Activated naive CD8-positive, alpha-beta T cell treated with anti-CD3 and anti-CD28 coated beads, Interleukin-2, amount 10 ng/mL, durations not matched to agents 7 days and 5 days (primary cell): ENCODE measurements at regions not wholly inside any gene's neighbourhood (a gene's known extent, or its start where the extent isn't known, plus 50 kb on each side); places are given as distances from the start of the nearest gene placed in this dataset.
A peak's percentile ranks its signal among the peaks of the same experiment; 100 is the strongest.

Experiments
- ATAC-seq: fragments of 150-1000 bp; cut with Tn5 transposase; one replicate; pipeline ENCODE4 v1.10.0; 2021; ENCODE audit warnings: low read depth, moderate library complexity
- POLR2A ChIA-PET: fragments of 350-600 bp; sonication (Branson Sonifier 250); formaldehyde crosslinking; loops from one replicate; lab custom pipeline; 2021; ENCODE audit warnings: antibody characterized with exemption; lab: Charles Lee
- DNase-seq: peaks from one replicate; pipeline ENCODE4 v3.0.0; 2021
- H3K27ac Mint-ChIP-seq: one replicate; pipeline ENCODE4 v1.8.0; 2022; ENCODE audit warnings: mild to moderate bottlenecking, mixed read lengths
- H3K27me3 Mint-ChIP-seq: one replicate; pipeline ENCODE4 v1.8.0; 2022; ENCODE audit warnings: mild to moderate bottlenecking, moderate library complexity, mixed read lengths
- H3K36me3 Mint-ChIP-seq: one replicate; pipeline ENCODE4 v1.8.0; 2021; ENCODE audit warnings: mild to moderate bottlenecking, mixed read lengths
- H3K4me1 Mint-ChIP-seq: one replicate; pipeline ENCODE4 v1.8.0; 2021; ENCODE audit warnings: mixed read lengths
- H3K4me3 Mint-ChIP-seq: one replicate; pipeline ENCODE4 v1.8.0; 2022; ENCODE audit warnings: mild to moderate bottlenecking, moderate library complexity, mixed read lengths
- H3K9me3 Mint-ChIP-seq: one replicate; pipeline ENCODE4 v1.8.0; 2021; ENCODE audit warnings: mixed read lengths

DNA sequence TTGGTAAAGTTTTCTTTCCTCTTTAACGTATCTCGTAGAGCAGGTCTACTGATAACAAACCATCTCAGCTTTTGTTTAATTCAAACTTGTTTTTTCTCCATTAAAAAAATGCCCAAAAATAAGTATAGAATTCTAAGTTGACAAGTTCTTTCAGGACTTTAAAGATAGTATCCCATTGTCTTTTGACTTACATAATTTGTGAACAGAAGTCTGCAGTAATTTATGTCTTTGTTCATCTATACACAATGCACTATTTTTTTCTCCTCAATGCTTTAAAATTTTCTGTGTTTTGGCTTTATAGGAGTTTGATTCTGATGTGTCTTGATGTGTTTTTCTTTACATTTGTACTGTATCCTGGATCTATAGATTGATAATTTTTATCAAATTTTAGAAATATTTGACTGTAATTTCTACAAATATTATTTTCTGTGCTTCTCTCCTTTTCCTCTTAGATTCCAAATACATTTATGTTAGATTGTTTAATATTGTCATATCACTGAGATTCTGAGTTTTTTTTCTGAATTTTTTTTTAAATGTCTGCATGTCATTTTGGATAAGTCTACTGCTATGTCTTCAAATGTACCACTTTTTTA, 143.3 kb downstream of the FTCDNL1 start:
- Mint-ChIP-seq H3K9me3 (peaks cover 3% of the 10 kb centered on the region), H3K4me1 (no peaks in the 10 kb centered on the region), H3K36me3 (no peaks in the 10 kb centered on the region), H3K27ac (no peak overlapping the region), H3K27me3 (peaks cover 5% of the 10 kb centered on the region), H3K4me3 (no peak overlapping the region)
- POLR2A ChIA-PET = no interaction called here
- ATAC-seq = no peak
- no peak for DNase-seq

DNA sequence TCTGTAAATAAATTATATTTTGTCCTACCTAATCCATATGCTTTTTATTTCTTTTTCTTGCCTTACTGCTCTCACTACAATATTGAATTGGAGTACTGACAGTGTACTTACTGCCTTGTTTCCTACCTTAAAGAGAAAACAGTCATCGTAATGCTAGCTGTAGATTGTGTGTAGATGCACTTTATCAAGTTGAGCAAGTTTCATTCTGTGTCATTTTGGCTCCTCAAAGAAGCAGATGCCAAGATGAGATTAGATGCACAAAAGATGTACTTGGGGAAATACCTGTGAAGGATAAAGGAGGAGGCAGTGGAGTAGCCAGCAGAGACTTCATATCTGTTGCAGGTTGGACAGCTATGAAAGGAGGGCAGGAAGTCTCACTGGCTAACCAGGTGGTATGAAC, 145.5 kb downstream of the FTCDNL1 start:
- peaks cover 3% of the 10 kb centered on the region for H3K27me3 Mint-ChIP-seq
- H3K27ac Mint-ChIP-seq = no peak overlapping the region
- H3K4me1 Mint-ChIP-seq = no peaks in the 10 kb centered on the region
- H3K9me3 Mint-ChIP-seq = peaks cover 3% of the 10 kb centered on the region
- POLR2A ChIA-PET = no interaction called here
- ATAC-seq = no peak
- H3K36me3 Mint-ChIP-seq = no peaks in the 10 kb centered on the region
- H3K4me3 Mint-ChIP-seq = no peak overlapping the region
- no peak for DNase-seq

DNA sequence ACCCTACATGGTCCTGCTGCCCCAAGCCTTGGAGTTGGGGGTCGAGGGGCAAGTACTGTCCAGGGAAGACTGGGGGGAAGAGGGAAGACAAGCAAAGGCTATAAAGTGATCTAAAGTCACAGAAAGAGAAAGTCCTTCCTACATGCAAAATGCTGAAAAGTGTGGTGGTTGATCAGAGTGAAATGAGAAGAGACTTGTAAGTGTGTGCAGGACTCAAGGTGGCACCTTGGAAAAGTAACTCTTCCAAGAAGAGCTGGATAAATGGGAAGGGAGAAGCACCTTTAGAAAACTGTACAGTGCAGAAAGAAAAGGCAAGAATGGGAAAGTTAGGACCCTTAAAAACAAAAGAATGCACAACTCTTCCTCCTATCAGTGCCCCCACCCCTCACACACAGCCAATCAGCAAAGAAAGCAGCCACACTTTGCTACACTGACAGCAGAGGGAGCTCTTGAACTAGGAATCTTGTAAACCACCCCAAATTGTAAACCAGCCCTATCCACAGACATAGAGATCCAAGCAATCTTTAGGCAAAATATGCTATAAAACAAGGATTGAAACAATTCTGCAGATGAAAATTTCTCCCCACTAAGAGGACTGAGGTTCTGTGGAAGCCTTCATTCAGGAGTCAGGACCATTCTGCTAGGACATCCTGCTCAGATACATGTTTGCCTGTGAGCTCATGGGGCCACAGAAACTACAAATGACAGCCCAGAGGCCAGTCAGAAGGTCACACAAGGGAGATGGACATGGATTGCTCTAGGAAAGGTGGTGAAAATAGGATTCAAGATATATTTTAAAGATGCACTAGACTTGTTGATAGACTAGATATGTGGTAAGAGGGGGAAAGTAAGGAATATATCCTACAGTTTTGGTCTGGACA, 146.4 kb downstream of the FTCDNL1 start:
- peaks cover 3% of the 10 kb centered on the region for H3K9me3 Mint-ChIP-seq
- DNase-seq (no peak), ATAC-seq (no peak)
- H3K27ac Mint-ChIP-seq = no peak overlapping the region
- POLR2A ChIA-PET = no interaction called here
- no peaks in the 10 kb centered on the region for H3K4me1 Mint-ChIP-seq
- no peaks in the 10 kb centered on the region for H3K36me3 Mint-ChIP-seq
- no peak overlapping the region for H3K4me3 Mint-ChIP-seq
- peaks cover 3% of the 10 kb centered on the region for H3K27me3 Mint-ChIP-seq

DNA sequence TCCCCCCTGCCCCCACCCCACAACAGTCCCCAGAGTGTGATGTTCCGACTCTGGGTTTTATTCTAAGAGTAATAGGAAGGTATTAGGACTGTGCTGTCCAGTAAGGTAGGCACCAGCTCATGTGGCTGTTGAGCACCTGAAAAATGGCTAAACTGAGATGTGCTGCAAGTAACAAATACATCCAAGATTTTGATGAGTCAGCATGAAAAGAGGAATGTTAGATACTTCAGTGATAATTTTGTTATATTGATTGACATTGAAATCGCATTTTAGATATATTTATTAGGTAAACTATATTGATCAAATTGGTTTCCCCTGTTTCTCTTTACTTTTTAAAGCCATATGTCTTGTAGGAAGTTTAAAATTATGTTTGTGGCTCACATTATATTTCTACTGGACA, 147.8 kb downstream of the FTCDNL1 start:
- DNase-seq (no peak), ATAC-seq (no peak)
- Mint-ChIP-seq H3K4me3 (no peak overlapping the region), H3K27me3 (peaks cover under 1% of the 10 kb centered on the region), H3K4me1 (no peaks in the 10 kb centered on the region), H3K27ac (no peak overlapping the region), H3K36me3 (no peaks in the 10 kb centered on the region), H3K9me3 (peaks cover 3% of the 10 kb centered on the region)
- POLR2A ChIA-PET = no interaction called here

DNA sequence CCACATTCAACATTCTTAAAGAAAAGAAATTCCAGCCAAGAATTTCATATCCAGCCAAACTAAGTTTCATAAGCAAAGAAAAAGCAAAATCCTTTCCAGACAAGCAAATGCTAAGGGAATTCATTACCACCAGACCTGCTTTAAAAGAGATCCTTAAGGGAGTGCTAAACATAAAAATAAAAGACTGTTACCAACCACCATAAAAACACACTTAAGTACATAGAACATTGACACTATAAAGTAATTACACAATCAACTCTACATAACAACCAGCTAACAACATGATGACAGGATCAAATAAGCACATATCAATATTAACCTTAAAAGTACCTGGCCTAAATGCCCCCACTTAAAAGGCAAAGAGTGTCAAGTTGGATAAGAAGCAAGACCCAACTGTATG, 153.5 kb downstream of the FTCDNL1 start:
- ATAC-seq = no peak
- Mint-ChIP-seq H3K9me3 (no peaks in the 10 kb centered on the region), H3K4me1 (no peaks in the 10 kb centered on the region), H3K36me3 (no peaks in the 10 kb centered on the region), H3K27ac (no peak overlapping the region), H3K4me3 (no peak overlapping the region), H3K27me3 (peaks cover 25% of the 10 kb centered on the region)
- POLR2A ChIA-PET = no interaction called here
- no peak for DNase-seq

DNA sequence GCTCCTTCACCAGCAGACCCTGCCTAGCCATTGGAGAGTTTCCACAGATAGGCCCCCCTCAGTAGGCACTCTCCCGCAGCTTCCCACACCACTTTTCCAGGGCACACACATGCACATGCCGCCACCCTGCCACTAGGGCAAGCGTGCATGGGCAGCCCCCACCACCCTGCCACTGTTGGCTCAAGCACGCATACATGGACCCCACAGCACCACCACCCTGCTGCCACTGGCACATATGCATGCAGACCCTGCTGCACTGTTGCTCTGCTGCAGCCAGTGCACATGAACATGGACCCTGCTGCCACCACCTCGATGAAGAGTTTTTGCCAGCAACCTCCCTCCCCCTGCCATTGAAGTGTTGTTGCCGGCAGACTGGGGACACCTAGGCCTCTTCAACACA, 154.9 kb downstream of the FTCDNL1 start:
- Mint-ChIP-seq H3K4me3 (no peak overlapping the region), H3K27ac (no peak overlapping the region), H3K4me1 (no peaks in the 10 kb centered on the region), H3K27me3 (peaks cover 25% of the 10 kb centered on the region), H3K36me3 (no peaks in the 10 kb centered on the region), H3K9me3 (no peaks in the 10 kb centered on the region)
- POLR2A ChIA-PET = no interaction called here
- ATAC-seq (no peak), DNase-seq (no peak)

DNA sequence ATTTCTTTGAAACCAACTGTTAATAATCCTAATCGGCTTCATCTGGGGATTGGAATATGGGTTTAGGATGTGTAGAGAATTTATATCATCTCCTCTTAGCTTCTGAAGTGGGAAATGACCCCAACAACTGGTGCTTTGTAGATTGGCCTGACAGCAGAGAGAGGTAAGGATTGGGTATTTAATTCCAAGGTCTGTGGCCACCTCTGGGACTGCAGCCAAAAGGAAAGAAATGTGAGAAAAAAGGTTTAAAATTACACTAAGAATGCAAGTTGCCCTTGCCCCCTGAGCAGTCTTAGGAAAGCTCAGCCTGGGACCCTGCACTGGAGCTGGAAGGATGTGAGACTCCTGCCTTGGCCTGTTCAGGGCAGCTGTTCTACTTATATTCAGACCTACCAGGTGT, 157.1 kb downstream of the FTCDNL1 start:
- H3K4me3 Mint-ChIP-seq = no peak overlapping the region
- ATAC-seq (no peak), DNase-seq (no peak)
- POLR2A ChIA-PET = no interaction called here
- H3K4me1 Mint-ChIP-seq = no peaks in the 10 kb centered on the region
- H3K9me3 Mint-ChIP-seq = no peaks in the 10 kb centered on the region
- no peaks in the 10 kb centered on the region for H3K36me3 Mint-ChIP-seq
- H3K27me3 Mint-ChIP-seq = peaks cover 25% of the 10 kb centered on the region
- no peak overlapping the region for H3K27ac Mint-ChIP-seq

DNA sequence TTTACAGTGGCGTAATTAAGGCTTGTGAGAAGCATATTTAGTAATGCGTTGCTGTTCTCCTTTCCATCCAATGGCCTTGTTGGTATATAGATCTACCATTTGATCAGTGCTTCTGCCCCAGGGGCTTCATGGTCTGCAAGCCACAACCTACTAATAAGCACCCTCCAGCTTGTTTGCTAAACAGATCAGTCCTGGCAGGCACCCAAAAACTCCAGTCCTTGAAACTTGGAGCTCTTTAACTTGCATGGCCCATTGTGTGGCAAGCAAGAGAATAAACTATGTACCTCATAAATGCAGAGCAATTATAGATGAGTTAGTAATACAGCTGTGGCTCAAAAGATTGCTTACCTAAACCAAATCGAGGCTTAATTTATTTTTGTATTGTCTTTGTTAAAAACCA, 158.5 kb downstream of the FTCDNL1 start:
- H3K27ac Mint-ChIP-seq = no peak overlapping the region
- no peak for DNase-seq
- no peaks in the 10 kb centered on the region for H3K36me3 Mint-ChIP-seq
- no peaks in the 10 kb centered on the region for H3K4me1 Mint-ChIP-seq
- H3K9me3 Mint-ChIP-seq = no peaks in the 10 kb centered on the region
- peaks cover 17% of the 10 kb centered on the region for H3K27me3 Mint-ChIP-seq
- ATAC-seq = no peak
- H3K4me3 Mint-ChIP-seq = no peak overlapping the region
- POLR2A ChIA-PET = no interaction called here

DNA sequence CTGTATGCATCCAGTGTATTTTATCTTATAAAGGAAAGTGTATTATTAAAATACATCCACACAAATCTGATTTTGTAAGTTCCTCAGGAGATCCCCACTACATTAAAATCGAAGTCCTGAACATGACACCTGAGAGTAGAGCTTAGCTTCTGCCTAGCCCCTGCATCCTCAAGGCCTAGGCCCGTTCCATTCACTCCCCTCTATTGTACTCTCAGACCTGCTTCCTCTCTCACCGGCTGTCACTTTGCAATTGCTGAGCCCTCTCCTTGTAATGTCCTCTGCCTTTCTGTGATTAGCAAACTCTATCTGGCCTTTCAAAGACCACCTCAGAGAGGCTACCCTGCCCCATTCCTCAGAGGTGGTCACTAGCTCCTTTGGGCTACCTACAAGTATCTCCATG, 160.8 kb downstream of the FTCDNL1 start:
- H3K27ac Mint-ChIP-seq = no peak overlapping the region
- no peak for DNase-seq
- H3K36me3 Mint-ChIP-seq = no peaks in the 10 kb centered on the region
- ATAC-seq = no peak
- no peaks in the 10 kb centered on the region for H3K9me3 Mint-ChIP-seq
- peaks cover 4% of the 10 kb centered on the region for H3K27me3 Mint-ChIP-seq
- no peak overlapping the region for H3K4me3 Mint-ChIP-seq
- POLR2A ChIA-PET = no interaction called here
- H3K4me1 Mint-ChIP-seq = peaks cover 4% of the 10 kb centered on the region

DNA sequence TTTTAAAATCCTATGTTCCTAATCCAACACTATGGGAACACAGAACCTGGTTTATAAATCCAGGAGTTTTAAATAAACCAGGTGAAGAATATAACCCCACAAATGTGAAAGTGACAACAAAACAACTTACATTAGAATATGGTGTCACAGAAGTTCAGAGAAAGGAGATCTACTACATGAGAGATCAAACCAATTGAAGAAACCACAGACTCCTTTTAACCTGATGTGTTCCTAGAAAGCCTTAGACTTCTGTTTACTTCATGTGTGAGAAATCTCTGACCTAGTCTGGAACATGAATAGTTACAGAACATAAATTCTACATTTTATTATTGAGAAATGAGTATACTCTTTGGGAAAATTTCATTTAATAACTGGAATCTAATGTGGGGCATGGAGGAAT, 165.3 kb downstream of the FTCDNL1 start:
- ATAC-seq = peak; percentile 70
- Mint-ChIP-seq H3K27ac (no peak overlapping the region), H3K9me3 (no peaks in the 10 kb centered on the region), H3K27me3 (peaks cover 4% of the 10 kb centered on the region), H3K4me1 (peaks cover 4% of the 10 kb centered on the region), H3K36me3 (no peaks in the 10 kb centered on the region), H3K4me3 (no peak overlapping the region)
- DNase-seq = no peak
- POLR2A ChIA-PET = no interaction called here

DNA sequence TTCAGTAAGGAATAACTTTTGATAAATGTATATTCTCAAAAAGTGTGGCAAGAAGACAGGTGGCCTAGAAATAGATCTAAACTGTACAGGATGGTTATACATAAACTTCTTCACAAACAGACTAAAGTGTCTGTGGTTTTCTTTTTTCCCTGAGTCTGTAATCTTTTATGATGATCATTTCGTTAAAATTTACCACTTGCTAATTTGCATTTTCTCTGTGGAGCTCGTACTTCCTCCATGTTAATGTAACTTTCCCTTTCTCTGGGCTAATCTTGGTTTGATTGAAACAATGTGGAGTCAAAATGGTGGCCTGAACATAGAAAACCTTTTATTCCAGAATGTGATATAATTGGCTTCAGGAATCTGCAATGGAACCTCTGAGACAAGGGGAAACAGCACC, 166.2 kb downstream of the FTCDNL1 start:
- POLR2A ChIA-PET = no interaction called here
- peaks cover 8% of the 10 kb centered on the region for H3K27me3 Mint-ChIP-seq
- H3K9me3 Mint-ChIP-seq = no peaks in the 10 kb centered on the region
- DNase-seq (no peak), ATAC-seq (no peak)
- H3K4me3 Mint-ChIP-seq = no peak overlapping the region
- no peak overlapping the region for H3K27ac Mint-ChIP-seq
- no peaks in the 10 kb centered on the region for H3K36me3 Mint-ChIP-seq
- peaks cover 4% of the 10 kb centered on the region for H3K4me1 Mint-ChIP-seq

DNA sequence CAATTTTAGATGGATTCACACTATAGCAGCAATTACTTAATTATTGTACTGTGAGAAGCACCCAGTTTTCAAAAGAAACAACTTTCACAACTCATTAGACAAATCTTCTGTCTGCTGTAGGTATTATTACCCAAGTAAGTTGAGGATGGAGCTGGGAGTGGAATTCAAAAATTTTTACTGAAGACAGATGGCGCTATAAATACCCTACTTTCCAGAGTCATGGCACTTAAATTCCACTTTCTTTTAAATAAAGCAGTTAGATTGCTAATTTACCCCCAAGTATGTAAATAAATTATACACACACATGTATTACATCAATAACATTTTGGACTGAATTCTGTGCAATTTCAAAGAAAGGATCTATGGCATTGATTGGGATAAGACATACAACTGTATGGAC, 166.8 kb downstream of the FTCDNL1 start:
- H3K27ac Mint-ChIP-seq = no peak overlapping the region
- POLR2A ChIA-PET = no interaction called here
- peaks cover 8% of the 10 kb centered on the region for H3K27me3 Mint-ChIP-seq
- peaks cover 4% of the 10 kb centered on the region for H3K4me1 Mint-ChIP-seq
- H3K36me3 Mint-ChIP-seq = no peaks in the 10 kb centered on the region
- ATAC-seq = no peak
- DNase-seq = no peak
- no peak overlapping the region for H3K4me3 Mint-ChIP-seq
- no peaks in the 10 kb centered on the region for H3K9me3 Mint-ChIP-seq

DNA sequence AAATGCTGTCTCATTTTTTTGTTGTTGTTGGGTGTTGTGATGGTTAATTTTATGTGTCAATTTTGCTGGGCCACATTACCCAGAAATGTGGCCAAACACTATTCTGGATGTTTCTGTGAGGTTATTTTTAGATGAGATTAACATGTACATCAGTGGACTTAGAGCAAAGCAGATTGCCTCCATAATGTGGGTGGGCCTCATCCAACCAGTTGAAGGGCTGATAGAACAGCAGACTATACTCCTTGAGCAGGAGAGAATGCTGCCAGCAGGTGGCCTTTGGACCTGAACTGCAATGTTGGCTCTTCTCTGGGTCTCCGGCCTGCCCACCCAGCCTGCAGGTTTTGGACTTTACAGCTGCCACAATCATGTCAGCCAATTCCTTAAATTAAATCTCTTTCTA, 169.0 kb downstream of the FTCDNL1 start:
- Mint-ChIP-seq H3K4me1 (peaks cover 4% of the 10 kb centered on the region), H3K4me3 (no peak overlapping the region)

DNA sequence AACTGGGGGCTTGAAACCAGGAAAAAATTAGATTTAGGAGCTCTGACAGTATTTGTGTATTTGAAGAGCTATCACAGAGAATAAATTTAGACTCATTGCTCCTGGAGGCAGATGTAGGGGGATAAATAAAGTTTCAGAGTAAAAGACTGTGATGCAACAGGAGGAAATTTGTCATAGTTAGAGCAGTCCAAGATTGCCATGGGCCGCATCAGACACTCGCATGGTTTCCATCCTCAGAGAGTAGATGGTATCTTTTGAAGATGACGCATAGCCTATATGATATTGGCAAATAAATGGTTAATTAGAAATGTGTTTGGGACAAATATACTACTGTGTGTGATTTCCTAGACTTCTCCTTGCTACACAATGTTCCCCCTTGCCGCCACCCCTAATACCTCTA, 170.5 kb downstream of the FTCDNL1 start:
- Mint-ChIP-seq H3K27ac (no peak overlapping the region), H3K9me3 (no peaks in the 10 kb centered on the region), H3K27me3 (peaks cover 13% of the 10 kb centered on the region), H3K4me3 (no peak overlapping the region), H3K36me3 (no peaks in the 10 kb centered on the region), H3K4me1 (peaks cover 2% of the 10 kb centered on the region)
- POLR2A ChIA-PET = no interaction called here
- ATAC-seq = no peak
- DNase-seq = no peak

More for the DNA sequence above, 169.0 kb downstream of the FTCDNL1 start:
- DNase-seq (no peak), ATAC-seq (no peak)
- POLR2A ChIA-PET = no interaction called here
- no peaks in the 10 kb centered on the region for H3K9me3 Mint-ChIP-seq
- no peaks in the 10 kb centered on the region for H3K36me3 Mint-ChIP-seq
- no peak overlapping the region for H3K27ac Mint-ChIP-seq
- peaks cover 13% of the 10 kb centered on the region for H3K27me3 Mint-ChIP-seq
